ENCODE measurements at regions not wholly inside any gene's neighbourhood (a gene's known extent, or its start where the extent isn't known, plus 50 kb on each side); places are given as distances from the start of the nearest gene placed in this dataset.

DNA sequence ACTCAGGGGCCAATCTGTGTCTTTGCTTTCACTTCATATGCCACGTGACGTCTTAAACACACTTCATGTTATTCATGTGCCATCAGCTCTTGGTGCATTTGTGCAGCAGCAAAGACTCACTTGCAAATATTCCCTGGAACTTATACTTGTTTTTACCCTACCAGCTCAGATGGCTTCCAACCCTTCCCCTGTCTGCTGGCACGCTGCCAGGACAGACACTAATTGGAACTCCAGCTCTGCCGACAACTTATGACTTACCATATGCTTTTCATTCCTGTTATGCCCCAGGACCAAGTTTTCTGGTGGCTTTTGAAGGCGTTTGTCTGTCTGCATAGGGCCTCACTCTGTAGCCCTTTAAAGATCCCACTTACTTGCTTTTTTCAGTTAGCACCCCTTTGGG, 261.7 kb upstream of the GNPDA2 start:
- Mint-ChIP-seq H3K9me3 (peaks cover 56% of the 10 kb centered on the region), H3K4me1 (ENCODE audit: low read depth) (no peaks in the 10 kb centered on the region), H3K27ac (no peak overlapping the region), H3K27me3 (ENCODE audit: insufficient read depth) (no peaks in the 10 kb centered on the region), H3K4me3 (no peak overlapping the region), H3K36me3 (ENCODE audit: low read depth) (no peaks in the 10 kb centered on the region)
- TF ChIP-seq, protein P1, sequence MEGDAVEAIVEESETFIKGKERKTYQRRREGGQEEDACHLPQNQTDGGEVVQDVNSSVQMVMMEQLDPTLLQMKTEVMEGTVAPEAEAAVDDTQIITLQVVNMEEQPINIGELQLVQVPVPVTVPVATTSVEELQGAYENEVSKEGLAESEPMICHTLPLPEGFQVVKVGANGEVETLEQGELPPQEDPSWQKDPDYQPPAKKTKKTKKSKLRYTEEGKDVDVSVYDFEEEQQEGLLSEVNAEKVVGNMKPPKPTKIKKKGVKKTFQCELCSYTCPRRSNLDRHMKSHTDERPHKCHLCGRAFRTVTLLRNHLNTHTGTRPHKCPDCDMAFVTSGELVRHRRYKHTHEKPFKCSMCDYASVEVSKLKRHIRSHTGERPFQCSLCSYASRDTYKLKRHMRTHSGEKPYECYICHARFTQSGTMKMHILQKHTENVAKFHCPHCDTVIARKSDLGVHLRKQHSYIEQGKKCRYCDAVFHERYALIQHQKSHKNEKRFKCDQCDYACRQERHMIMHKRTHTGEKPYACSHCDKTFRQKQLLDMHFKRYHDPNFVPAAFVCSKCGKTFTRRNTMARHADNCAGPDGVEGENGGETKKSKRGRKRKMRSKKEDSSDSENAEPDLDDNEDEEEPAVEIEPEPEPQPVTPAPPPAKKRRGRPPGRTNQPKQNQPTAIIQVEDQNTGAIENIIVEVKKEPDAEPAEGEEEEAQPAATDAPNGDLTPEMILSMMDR (IDR thresholded peaks at IDR 0.05): no peak
- DNase-seq: no peak

DNA sequence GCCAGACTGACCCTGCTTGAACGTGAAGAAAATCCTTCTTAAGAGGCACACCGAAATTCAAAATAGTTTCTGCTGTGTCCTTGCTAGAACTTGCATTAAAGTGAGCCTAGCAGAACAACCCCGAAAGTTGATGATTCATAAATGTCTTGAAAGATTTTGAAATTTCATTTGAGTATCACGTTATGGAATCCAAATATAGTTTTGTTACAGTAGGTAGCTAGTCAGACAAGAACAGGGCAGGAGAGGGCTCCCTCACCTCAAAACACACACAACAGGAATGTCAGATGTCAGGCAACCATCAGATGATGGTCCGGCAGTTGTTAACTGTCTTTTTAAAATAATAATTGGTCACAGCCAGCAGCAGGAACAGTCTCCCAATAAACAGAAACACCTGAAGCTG, 259.6 kb upstream of the GNPDA2 start:
- no peaks in the 10 kb centered on the region for H3K27me3 Mint-ChIP-seq (ENCODE audit: insufficient read depth)
- H3K4me1 Mint-ChIP-seq (ENCODE audit: low read depth): no peaks in the 10 kb centered on the region
- no peak for DNase-seq
- H3K36me3 Mint-ChIP-seq (ENCODE audit: low read depth): no peaks in the 10 kb centered on the region
- TF ChIP-seq, protein P1 (IDR thresholded peaks at IDR 0.05): no peak
- no peak overlapping the region for H3K27ac Mint-ChIP-seq
- H3K4me3 Mint-ChIP-seq: no peak overlapping the region
- H3K9me3 Mint-ChIP-seq: peaks cover 51% of the 10 kb centered on the region

DNA sequence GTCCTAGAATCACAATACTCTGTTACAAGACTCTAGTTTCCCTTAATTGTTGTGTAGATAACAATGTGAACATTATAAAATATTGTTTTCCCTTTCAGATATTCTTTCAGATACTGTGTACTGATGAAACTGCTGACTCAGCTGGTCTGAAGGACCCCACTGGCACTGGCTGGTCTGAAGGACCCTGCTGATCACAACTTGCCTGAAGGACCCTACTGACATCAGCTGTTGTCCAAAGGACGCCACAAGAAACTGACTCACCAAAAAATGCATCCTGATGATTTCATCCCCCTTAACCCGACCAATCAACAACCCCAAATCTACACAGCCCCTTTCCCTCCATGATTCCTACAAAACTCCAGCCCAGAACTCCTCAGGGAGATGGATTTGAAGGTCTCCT, 258.8 kb upstream of the GNPDA2 start:
- H3K36me3 Mint-ChIP-seq (ENCODE audit: low read depth): no peaks in the 10 kb centered on the region
- no peaks in the 10 kb centered on the region for H3K4me1 Mint-ChIP-seq (ENCODE audit: low read depth)
- H3K27me3 Mint-ChIP-seq (ENCODE audit: insufficient read depth): no peaks in the 10 kb centered on the region
- no peak overlapping the region for H3K27ac Mint-ChIP-seq
- TF ChIP-seq, protein P1 (IDR thresholded peaks at IDR 0.05): no peak
- no peak for DNase-seq
- H3K9me3 Mint-ChIP-seq: peaks cover 55% of the 10 kb centered on the region
- H3K4me3 Mint-ChIP-seq: no peak overlapping the region

DNA sequence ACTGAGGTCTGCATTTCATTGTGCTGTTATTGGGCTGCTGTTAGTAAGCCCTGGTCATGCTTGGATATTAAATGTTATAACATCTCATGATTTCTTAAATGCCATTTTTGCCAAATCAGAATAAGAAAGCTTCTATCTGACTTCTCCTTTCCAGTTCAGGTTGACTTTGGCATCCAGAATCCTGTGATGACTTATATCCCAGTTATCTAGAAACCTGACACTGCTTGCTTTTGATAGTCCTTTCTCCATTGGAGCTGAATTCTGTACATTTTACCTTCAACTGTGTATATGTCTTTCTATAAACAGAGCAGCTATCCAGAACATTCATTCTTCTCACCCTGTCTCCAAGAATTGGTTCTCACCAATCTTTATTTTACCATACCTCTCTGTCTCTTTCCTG, 257.7 kb upstream of the GNPDA2 start:
- no peak for DNase-seq
- TF ChIP-seq, protein P1 (IDR thresholded peaks at IDR 0.05): no peak
- peaks cover 50% of the 10 kb centered on the region for H3K9me3 Mint-ChIP-seq
- no peak overlapping the region for H3K4me3 Mint-ChIP-seq
- no peaks in the 10 kb centered on the region for H3K36me3 Mint-ChIP-seq (ENCODE audit: low read depth)
- no peaks in the 10 kb centered on the region for H3K27me3 Mint-ChIP-seq (ENCODE audit: insufficient read depth)
- H3K27ac Mint-ChIP-seq: no peak overlapping the region
- no peaks in the 10 kb centered on the region for H3K4me1 Mint-ChIP-seq (ENCODE audit: low read depth)

DNA sequence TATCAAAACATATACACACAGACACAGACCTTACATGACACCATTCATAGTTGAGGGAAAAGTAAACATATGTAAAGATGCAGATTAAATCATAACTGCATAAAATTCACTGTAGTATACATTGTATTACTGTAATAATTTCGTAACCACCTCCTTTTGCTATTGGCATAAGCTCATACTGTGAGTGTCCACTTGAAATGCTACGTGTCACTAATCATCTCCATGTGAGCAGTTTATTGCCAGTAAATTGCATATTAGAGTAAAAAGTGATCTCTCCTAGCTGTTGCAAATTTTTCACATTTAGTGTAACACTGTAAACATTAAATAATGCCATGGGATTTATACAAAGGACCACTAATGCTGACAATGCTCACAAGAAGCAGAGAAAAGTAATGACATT, 256.7 kb upstream of the GNPDA2 start:
- Mint-ChIP-seq H3K27ac (no peak overlapping the region), H3K36me3 (ENCODE audit: low read depth) (no peaks in the 10 kb centered on the region), H3K27me3 (ENCODE audit: insufficient read depth) (no peaks in the 10 kb centered on the region), H3K4me1 (ENCODE audit: low read depth) (no peaks in the 10 kb centered on the region), H3K9me3 (peaks cover 48% of the 10 kb centered on the region), H3K4me3 (no peak overlapping the region)
- TF ChIP-seq, protein P1 (IDR thresholded peaks at IDR 0.05): no peak
- DNase-seq: no peak

DNA sequence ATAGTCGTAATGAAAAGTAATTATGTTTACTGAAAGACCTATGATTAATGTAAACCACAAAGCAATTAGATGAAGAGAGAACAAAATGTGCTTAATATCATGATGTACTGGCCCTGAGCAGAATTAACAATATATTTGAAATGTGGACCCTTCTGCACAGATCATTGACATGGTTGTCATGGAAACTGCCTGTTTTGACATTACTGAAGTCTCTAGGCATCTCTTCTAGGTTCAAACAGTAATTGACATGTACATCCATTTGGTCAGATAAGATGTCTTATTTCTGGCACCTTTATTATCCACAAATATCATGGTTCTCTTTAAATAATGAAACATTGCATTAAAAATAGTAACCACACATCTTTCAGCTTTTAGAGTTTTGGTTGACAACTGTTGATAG, 251.7 kb upstream of the GNPDA2 start:
- Mint-ChIP-seq H3K4me3 (no peak overlapping the region), H3K27ac (no peak overlapping the region), H3K27me3 (ENCODE audit: insufficient read depth) (no peaks in the 10 kb centered on the region), H3K4me1 (ENCODE audit: low read depth) (no peaks in the 10 kb centered on the region), H3K36me3 (ENCODE audit: low read depth) (no peaks in the 10 kb centered on the region), H3K9me3 (peaks cover 23% of the 10 kb centered on the region)
- no peak for DNase-seq
- TF ChIP-seq, protein P1 (IDR thresholded peaks at IDR 0.05): no peak

All from HFFc6 (cell line).